ENCODE measurements at regions not wholly inside any gene's neighbourhood (a gene's known extent, or its start where the extent isn't known, plus 50 kb on each side); places are given as distances from the start of the nearest gene placed in this dataset.

DNA sequence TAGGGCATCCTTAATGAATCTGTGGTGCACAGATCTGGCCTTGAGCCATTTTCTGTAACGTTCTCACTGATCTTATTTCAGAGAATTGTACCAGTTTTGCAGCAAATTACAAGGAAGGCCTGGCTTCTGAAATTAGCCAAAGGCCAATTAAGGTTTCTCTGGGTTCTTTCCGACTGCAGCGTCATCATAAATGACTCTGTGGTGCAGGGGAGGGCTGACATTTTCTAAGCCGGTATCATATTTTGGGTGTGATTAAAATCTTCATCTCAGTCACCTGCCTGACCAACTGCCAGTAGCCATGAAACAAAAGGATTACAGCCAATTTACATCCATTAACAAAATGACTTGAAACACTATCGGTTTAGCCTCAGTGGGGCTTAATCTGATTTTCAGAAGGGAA lies 363.7 kb downstream of the ADRA2A start:
- no peaks in the 10 kb centered on the region for H3K36me3 ChIP-seq
- H3K9me3 ChIP-seq (replicated peaks), result no peaks in the 10 kb centered on the region
- no peak for DNase-seq
- H3K27me3 ChIP-seq (ENCODE audit: low read depth), result peaks cover 46% of the 10 kb centered on the region
- intact Hi-C loops (cut with micrococcal nuclease), result no loop called here
- no peaks in the 10 kb centered on the region for H3K4me1 ChIP-seq
- no peak for TF ChIP-seq CTCF (IDR thresholded peaks at IDR 0.05; ENCODE audit: borderline replicate concordance)
- no peak overlapping the region for H3K4me3 ChIP-seq
- no peak overlapping the region for H3K27ac ChIP-seq (replicated peaks)

GRCh38 chr10:111445667-111446066 lies 368.8 kb downstream of the ADRA2A start:
- intact Hi-C loops (cut with micrococcal nuclease), result no loop called here
- no peak overlapping the region for H3K27ac ChIP-seq (replicated peaks)
- no peak overlapping the region for H3K4me3 ChIP-seq
- peaks cover 31% of the 10 kb centered on the region for H3K27me3 ChIP-seq (ENCODE audit: low read depth)
- no peak for TF ChIP-seq CTCF (IDR thresholded peaks at IDR 0.05; ENCODE audit: borderline replicate concordance)
- H3K36me3 ChIP-seq, result no peaks in the 10 kb centered on the region
- no peak for DNase-seq
- peaks cover under 1% of the 10 kb centered on the region for H3K9me3 ChIP-seq (replicated peaks)
- H3K4me1 ChIP-seq, result no peaks in the 10 kb centered on the region

GRCh38 chr10:111446966-111447365 lies 370.1 kb downstream of the ADRA2A start:
- H3K9me3 ChIP-seq (replicated peaks), result peaks cover 3% of the 10 kb centered on the region
- H3K4me1 ChIP-seq, result no peaks in the 10 kb centered on the region
- TF ChIP-seq CTCF (IDR thresholded peaks at IDR 0.05; ENCODE audit: borderline replicate concordance), result no peak
- H3K27ac ChIP-seq (replicated peaks), result no peak overlapping the region
- no peaks in the 10 kb centered on the region for H3K36me3 ChIP-seq
- H3K4me3 ChIP-seq, result no peak overlapping the region
- DNase-seq, result no peak
- intact Hi-C loops (cut with micrococcal nuclease), result no loop called here
- peaks cover 27% of the 10 kb centered on the region for H3K27me3 ChIP-seq (ENCODE audit: low read depth)

- Histone ChIP-seq H3K4me1 (no peaks in the 10 kb centered on the region), H3K9me3 (replicated peaks) (peaks cover 3% of the 10 kb centered on the region), H3K4me3 (no peak overlapping the region), H3K27me3 (ENCODE audit: low read depth) (peaks cover 12% of the 10 kb centered on the region), H3K36me3 (no peaks in the 10 kb centered on the region), H3K27ac (replicated peaks) (no peak overlapping the region)
- intact Hi-C loops (cut with micrococcal nuclease), result no loop called here
- DNase-seq, result no peak
- no peak for TF ChIP-seq CTCF (IDR thresholded peaks at IDR 0.05; ENCODE audit: borderline replicate concordance)
These were observed 375.3 kb downstream of the ADRA2A start for GRCh38 chr10:111452153-111452552.

GRCh38 chr10:111455776-111456426 lies 379.1 kb downstream of the ADRA2A start:
- Histone ChIP-seq H3K27me3 (ENCODE audit: low read depth) (peaks cover 29% of the 10 kb centered on the region), H3K36me3 (no peaks in the 10 kb centered on the region), H3K9me3 (replicated peaks) (peaks cover under 1% of the 10 kb centered on the region), H3K27ac (replicated peaks) (no peak overlapping the region), H3K4me3 (no peak overlapping the region), H3K4me1 (no peaks in the 10 kb centered on the region)
- intact Hi-C loops (cut with micrococcal nuclease), result no loop called here
- TF ChIP-seq CTCF (IDR thresholded peaks at IDR 0.05; ENCODE audit: borderline replicate concordance), result no peak
- no peak for DNase-seq
